GM12878 (cell line): ENCODE measurements at regions not wholly inside any gene's neighbourhood (a gene's known extent, or its start where the extent isn't known, plus 50 kb on each side); places are given as distances from the start of the nearest gene placed in this dataset.

ENCODE experiments used
- ATAC-seq: fragments of 200-7000 bp; cut with Tn5 transposase; 3 replicates; pipeline ENCODE4 v1.9.1; 2020; ENCODE audit warnings: mild to moderate bottlenecking, moderate library complexity
- BruUV-seq: library from RNA; stranded (reverse); fragments of 400-500 nt; replicated peaks from 2 replicates; lab custom pipeline; 2021; lab: Mats Ljungman, UMichigan
- CTCF ChIA-PET: fragments of 300-600 bp; sonication (Branson Sonifier 250); formaldehyde crosslinking; extraction: SDS; loops from one replicate; lab custom pipeline; 2021; ENCODE audit warnings: inconsistent platforms; lab: Yijun Ruan, JAX
- POLR2A ChIA-PET: fragments of 350-600 bp; formaldehyde crosslinking; extraction: SDS; loops from one replicate; lab custom pipeline; 2021; ENCODE audit warnings: inconsistent platforms; lab: Charles Lee
- RAD21 ChIA-PET: fragments of 300-600 bp; sonication (Branson Sonifier 250); formaldehyde crosslinking; loops from one replicate; lab custom pipeline; 2023; ENCODE audit warnings: antibody characterized with exemption; ENCODE audit not compliant: unreplicated experiment; lab: Charles Lee
- SMC1A ChIA-PET: fragments of 300-600 bp; sonication (Branson Sonifier 250); formaldehyde crosslinking; loops from one replicate; lab custom pipeline; 2023; ENCODE audit not compliant: unreplicated experiment, uncharacterized antibody; lab: Charles Lee
- DNase-seq: peaks from one replicate; pipeline ENCODE4 v3.0.0-alpha.2; 2011; ENCODE audit warnings: low read depth, low spot score
- FAIRE-seq: peaks from 3 replicates; lab custom pipeline; 2011; peaks lifted over from hg19 to GRCh38; lab: Jason Lieb, UNC
- H2AFZ ChIP-seq: 2 replicates; pipeline ENCODE4 v1.6.0; 2011; ENCODE audit warnings: low read depth, low read length, control low read depth; ENCODE audit not compliant: control insufficient read depth
- H3K27ac ChIP-seq: 2 replicates; pipeline ENCODE4 v1.5.1; 2011; ENCODE audit warnings: control low read depth; ENCODE audit not compliant: control insufficient read depth, insufficient read depth
- H3K27me3 ChIP-seq, 2 experiments: replicated peaks in 1 of 2; 2 replicates each; pipeline versions ENCODE4 v1.6.0 to v1.6.1; 2011; ENCODE audit warnings: low read length in 1 of 2; ENCODE audit not compliant: control insufficient read depth in 2 of 2, insufficient read depth in 2 of 2
- H3K36me3 ChIP-seq, 2 experiments: 2 replicates each; pipeline ENCODE4 v1.5.1; 2011; ENCODE audit warnings: low read length in 1 of 2; ENCODE audit not compliant: control insufficient read depth in 2 of 2, insufficient read depth in 2 of 2
- H3K4me1 ChIP-seq: 2 replicates; pipeline ENCODE4 v1.6.1; 2011; ENCODE audit warnings: mild to moderate bottlenecking, low read length, moderate library complexity, mixed read lengths; ENCODE audit not compliant: control insufficient read depth, insufficient read depth
- H3K4me2 ChIP-seq: 2 replicates; pipeline ENCODE4 v1.6.0; 2011; ENCODE audit warnings: control low read depth; ENCODE audit not compliant: control insufficient read depth, insufficient read depth
- H3K4me3 ChIP-seq: fragments of 200-600 bp; sonication (generic); 2 replicates; pipeline ENCODE4 v1.5.1; 2016
- H3K79me2 ChIP-seq: 2 replicates; pipeline ENCODE4 v1.6.0; 2011; ENCODE audit warnings: low read length; ENCODE audit not compliant: control insufficient read depth, insufficient read depth
- H3K9ac ChIP-seq: 2 replicates; pipeline ENCODE4 v1.8.0; 2011; ENCODE audit warnings: low read length, control low read depth, mixed read lengths; ENCODE audit not compliant: control insufficient read depth, insufficient read depth
- H3K9me3 ChIP-seq: replicated peaks from 3 replicates; pipeline ENCODE4 v1.5.1; 2011; ENCODE audit warnings: mild to moderate bottlenecking, low read length; ENCODE audit not compliant: control insufficient read depth, insufficient read depth
- H4K20me1 ChIP-seq: 2 replicates; pipeline ENCODE4 v1.6.0; 2011; ENCODE audit not compliant: control insufficient read depth, insufficient read depth
- BRCA1 ChIP-seq: IDR thresholded peaks from 2 replicates; pipeline ENCODE4 v1.6.1; 2011; ENCODE audit warnings: low read depth, low read length, improper control_type of control experiment
- E2F8 ChIP-seq: fragments of 450-650 bp; IDR thresholded peaks from 2 replicates; pipeline ENCODE4 v1.6.1; 2018; ENCODE audit warnings: mild to moderate bottlenecking, low read depth, moderate library complexity; ENCODE audit not compliant: partially characterized antibody
- EZH2 ChIP-seq: IDR thresholded peaks from 2 replicates; pipeline ENCODE4 v1.6.1; 2012; ENCODE audit warnings: low read depth, mild to moderate bottlenecking, control low read depth, inconsistent platforms, low read length, borderline replicate concordance; ENCODE audit not compliant: control insufficient read depth
- FOXK2 ChIP-seq: fragments of 450-650 bp; IDR thresholded peaks from 2 replicates; pipeline ENCODE4 v1.6.1; 2017; ENCODE audit warnings: mild to moderate bottlenecking, moderate library complexity
- FOXM1 ChIP-seq: IDR thresholded peaks from 2 replicates; pipeline ENCODE4 v1.6.1; 2012; ENCODE audit warnings: low read depth, mild to moderate bottlenecking, inconsistent platforms, low read length, moderate library complexity
- GABPA ChIP-seq: IDR thresholded peaks from 2 replicates; pipeline ENCODE4 v1.6.1; 2014; ENCODE audit warnings: antibody characterized with exemption, low read depth, mild to moderate bottlenecking, inconsistent platforms
- IRF4 ChIP-seq: IDR thresholded peaks from 2 replicates; pipeline ENCODE4 v1.6.1; 2011; ENCODE audit warnings: low read depth, low read length
- JUND ChIP-seq: IDR thresholded peaks from 2 replicates; pipeline ENCODE4 v1.6.1; 2012; ENCODE audit warnings: low read depth, mild to moderate bottlenecking, low read length, improper control_type of control experiment, moderate library complexity
- MLLT1 ChIP-seq: fragments of 450-650 bp; IDR thresholded peaks from 2 replicates; pipeline ENCODE4 v1.6.1; 2016; ENCODE audit warnings: mild to moderate bottlenecking
- NFYA ChIP-seq: IDR thresholded peaks from 2 replicates; pipeline ENCODE4 v1.6.1; 2011; ENCODE audit warnings: low read depth, mild to moderate bottlenecking, low read length, improper control_type of control experiment, borderline replicate concordance
- SMAD1 ChIP-seq: fragments of 450-650 bp; IDR thresholded peaks from 2 replicates; pipeline ENCODE4 v1.6.1; 2018; ENCODE audit warnings: mild to moderate bottlenecking, low read depth; ENCODE audit not compliant: partially characterized antibody
- SMAD5 ChIP-seq: IDR thresholded peaks from 2 replicates; pipeline ENCODE4 v1.6.1; 2016; ENCODE audit warnings: antibody characterized with exemption, low read depth
- YY1 ChIP-seq: IDR thresholded peaks from 2 replicates; pipeline ENCODE4 v1.6.1; 2011; ENCODE audit warnings: low read depth, mild to moderate bottlenecking, low read length
- ZBTB33 ChIP-seq: fragments of 450-650 bp; IDR thresholded peaks from 2 replicates; pipeline ENCODE4 v1.6.1; 2017; ENCODE audit warnings: mild to moderate bottlenecking
- WGBS: methylation state at CpG from one replicate; pipeline ENCODE4 v1.1.6; 2016; ENCODE audit warnings: low lambda C conversion rate; ENCODE audit not compliant: insufficient replicate concordance, insufficient coverage; ENCODE audit errors: missing lambda C conversion rate; 5-methylcytosine and 5-hydroxymethylcytosine counted together
- in situ Hi-C: fragments of 300-500 bp; cut with MboI; formaldehyde crosslinking; loops from 9 replicates; pipeline ENCODE4 v1.14.3; 2018; ENCODE audit warnings: mixed read lengths
- intact Hi-C: fragments of 100-400 bp; cut with micrococcal nuclease; formaldehyde crosslinking; loops from one replicate; pipeline ENCODE4 v1.14.2; 2022; ENCODE audit not compliant: unreplicated experiment

- WGBS, result 28% methylated on average over 3 of the region's 3 CpGs
- no TSS peak for BruUV-seq
- SMC1A ChIA-PET, result no interaction called here
These were observed 71.6 kb upstream of the ACP3 start for GRCh38 chr3:132245552-132246142.

More at GRCh38 chr3:132245552-132246142, 71.6 kb upstream of the ACP3 start:
- TF ChIP-seq EZH2 (no peak), IRF4 (no peak), GABPA (no peak), BRCA1 (no peak), ZBTB33 (no peak), YY1 (no peak), FOXK2 (no peak), NFYA (no peak), SMAD1 (no peak), FOXM1 (no peak), JUND (no peak), MLLT1 (no peak), SMAD5 (no peak), E2F8 (no peak)
- CTCF ChIA-PET, result no interaction called here
- DNase-seq (no peak), ATAC-seq (no peak), FAIRE-seq (no peak)
- in situ Hi-C loops, result no loop called here
- H3K9ac ChIP-seq, result no peak overlapping the region
- H3K27me3 ChIP-seq, result peaks cover 2 to 6% of the 10 kb centered on the region in 2 experiments; a peak in 2 of 4 replicates
- intact Hi-C loops, result no loop called here
- no peaks in the 10 kb centered on the region for H3K36me3 ChIP-seq
- no peaks in the 10 kb centered on the region for H4K20me1 ChIP-seq
- H3K27ac ChIP-seq, result no peak overlapping the region
- no peaks in the 10 kb centered on the region for H3K9me3 ChIP-seq
- RAD21 ChIA-PET, result no interaction called here
- no peak overlapping the region for H3K4me2 ChIP-seq
- H3K4me1 ChIP-seq, result no peaks in the 10 kb centered on the region
- H3K79me2 ChIP-seq, result no peaks in the 10 kb centered on the region
- no peak overlapping the region for H3K4me3 ChIP-seq
- POLR2A ChIA-PET, result no interaction called here
- no peak overlapping the region for H2AFZ ChIP-seq
